ENCODE measurements at regions not wholly inside any gene's neighbourhood (a gene's known extent, or its start where the extent isn't known, plus 50 kb on each side); places are given as distances from the start of the nearest gene placed in this dataset.

DNA sequence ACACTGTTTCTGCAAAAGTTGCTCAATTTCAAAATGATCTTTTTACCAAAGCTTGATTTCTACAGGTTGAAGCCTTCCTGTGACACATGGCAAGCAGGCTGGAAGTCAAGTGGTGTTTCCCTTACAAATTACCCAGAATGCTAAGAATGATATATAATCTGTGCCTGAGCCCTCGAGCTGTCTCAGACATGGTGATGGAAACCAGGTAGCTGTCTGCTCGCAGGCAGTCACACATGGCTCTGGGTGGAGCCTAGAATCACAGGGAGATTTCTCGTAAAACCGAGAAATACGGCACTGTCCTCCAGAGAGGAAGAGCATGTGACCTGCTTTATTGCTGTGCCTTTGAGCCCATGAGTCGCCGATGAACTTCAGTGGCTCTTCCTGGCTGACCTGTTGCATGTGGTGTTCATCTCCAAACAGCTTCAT lies 392.9 kb downstream of the ZNF521 start:
- DNase-seq (ENCODE audit: low spot score in 2 of 2) = no peak
- no peak for FAIRE-seq

DNA sequence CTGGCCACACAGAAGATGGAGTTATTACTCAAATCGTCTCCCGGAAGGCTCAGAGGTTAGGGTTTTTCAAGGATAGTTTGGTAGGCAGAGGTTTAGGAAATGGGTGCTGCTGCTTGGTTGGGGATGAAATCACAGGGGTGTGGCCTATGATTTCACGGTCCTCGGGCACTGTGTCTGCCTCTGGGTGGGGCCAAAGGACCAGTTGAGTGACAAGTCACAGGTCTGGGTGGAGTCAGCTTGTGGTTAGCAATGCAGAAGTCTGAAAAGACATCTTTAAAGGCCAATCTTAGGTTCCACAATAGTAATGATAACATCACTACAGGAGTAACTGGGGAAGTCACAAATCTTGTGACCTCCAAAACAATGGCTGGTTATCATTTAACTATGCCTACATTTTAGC lies 387.8 kb downstream of the ZNF521 start:
- FAIRE-seq (no peak), DNase-seq (ENCODE audit: low spot score in 2 of 2) (no peak)

DNA sequence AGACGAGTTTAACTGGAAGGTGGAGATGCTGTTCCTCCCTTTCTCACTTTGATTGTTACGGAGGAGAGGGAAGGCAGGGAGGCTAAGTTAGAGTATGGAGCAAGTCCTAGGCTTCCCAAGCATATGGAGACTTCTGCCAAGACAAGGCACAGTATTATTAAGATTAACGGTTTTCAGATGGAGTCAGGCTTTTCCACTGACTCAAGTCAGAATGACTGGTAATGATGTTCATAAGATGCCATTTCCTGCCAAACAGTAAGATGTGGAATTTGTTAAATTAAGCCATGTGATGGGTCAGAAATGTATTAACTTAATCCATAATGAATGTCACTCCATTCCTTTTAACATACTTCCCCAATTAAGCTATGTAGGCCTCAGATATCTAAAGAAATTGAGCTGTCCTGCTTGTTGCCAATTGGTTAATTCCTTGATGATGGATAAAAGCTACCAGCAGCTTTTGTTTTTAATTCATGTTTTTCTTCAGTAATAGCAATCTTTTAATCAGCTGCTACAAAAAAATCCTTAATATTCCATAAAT lies 383.7 kb downstream of the ZNF521 start:
- FAIRE-seq = no peak

DNA sequence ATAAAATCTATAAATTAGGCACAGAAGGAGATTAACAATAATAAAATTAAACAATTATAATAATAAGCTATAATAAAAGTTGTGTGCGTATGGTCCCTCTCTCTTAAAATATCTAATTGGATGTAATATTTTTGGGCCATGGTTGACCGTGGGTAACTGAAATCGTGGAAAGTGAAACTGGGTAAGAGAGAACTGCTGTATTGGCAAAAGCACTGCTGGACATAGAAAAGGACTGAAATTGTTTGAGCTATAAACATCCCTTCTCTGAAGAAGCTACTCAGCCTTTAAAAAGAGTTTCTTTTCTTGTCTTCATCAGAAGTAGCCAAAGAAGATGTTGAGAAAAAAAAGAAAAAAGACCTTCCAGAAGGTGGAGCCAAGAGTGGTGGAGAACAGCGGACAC lies 379.4 kb downstream of the ZNF521 start:
- FAIRE-seq = no peak
- no peak for DNase-seq (ENCODE audit: low spot score in 2 of 2)

More for the DNA sequence above, 383.7 kb downstream of the ZNF521 start:
- no peak for DNase-seq (ENCODE audit: low spot score in 2 of 2)

DNA sequence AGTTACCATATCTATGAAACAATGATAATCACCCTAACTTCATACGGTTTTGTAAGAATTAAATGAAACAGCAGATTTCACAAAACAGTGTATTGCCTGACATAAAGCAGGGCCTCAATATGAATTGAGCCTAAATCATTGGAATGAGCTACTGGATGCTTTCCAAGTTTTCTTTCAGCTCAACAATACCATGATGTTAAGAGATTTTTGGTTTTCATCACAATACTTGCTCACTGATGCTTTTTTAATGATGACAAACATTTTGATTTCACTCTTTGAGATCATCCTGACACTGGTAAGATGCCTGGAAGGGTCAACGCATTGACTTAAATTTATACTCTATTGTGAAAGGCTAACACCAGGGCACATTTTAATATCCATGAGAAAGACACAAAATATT lies 377.5 kb downstream of the ZNF521 start:
- no peak for FAIRE-seq
- no peak for DNase-seq (ENCODE audit: low spot score in 2 of 2)

DNA sequence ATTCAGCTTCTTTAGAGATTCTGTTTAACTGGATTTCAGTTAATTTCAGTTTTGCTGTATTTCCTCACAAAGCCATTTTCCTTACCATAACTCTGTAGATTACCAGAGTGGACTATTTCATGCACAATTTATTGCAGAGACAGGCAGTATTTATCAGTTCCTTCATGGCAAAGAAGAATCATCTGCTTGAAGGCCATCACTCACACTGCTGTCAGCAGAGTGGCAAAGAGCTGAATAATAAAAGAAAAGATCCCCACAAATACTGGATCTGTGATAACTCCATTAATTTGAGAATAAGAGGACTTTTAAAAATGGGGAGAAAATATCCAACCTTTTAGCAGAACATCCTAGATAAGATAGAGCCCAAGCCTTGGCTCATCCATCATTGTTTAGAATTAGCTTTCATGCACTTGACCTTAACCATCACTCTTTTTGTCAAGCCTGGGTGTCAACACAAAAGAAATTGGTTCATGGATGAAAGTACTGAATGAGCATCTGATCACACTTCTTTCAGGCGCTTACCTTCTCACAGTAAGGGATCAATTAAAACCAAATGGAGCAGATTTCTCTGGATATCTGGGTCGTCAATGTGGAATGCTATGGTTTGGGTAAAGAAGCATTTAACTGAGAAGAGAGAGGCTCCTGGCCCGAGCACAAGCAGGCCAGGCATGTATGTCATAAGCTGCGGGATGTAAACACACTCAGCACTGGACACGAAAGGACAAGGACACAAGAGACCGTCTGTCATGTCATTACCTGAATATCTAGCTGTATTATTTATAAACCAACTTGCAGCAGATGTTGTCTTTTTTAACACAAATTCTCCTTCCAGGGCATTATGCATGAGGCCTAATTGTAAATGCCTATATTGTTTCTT lies 376.2 kb downstream of the ZNF521 start:
- DNase-seq (ENCODE audit: low spot score in 2 of 2) = no peak
- no peak for FAIRE-seq

DNA sequence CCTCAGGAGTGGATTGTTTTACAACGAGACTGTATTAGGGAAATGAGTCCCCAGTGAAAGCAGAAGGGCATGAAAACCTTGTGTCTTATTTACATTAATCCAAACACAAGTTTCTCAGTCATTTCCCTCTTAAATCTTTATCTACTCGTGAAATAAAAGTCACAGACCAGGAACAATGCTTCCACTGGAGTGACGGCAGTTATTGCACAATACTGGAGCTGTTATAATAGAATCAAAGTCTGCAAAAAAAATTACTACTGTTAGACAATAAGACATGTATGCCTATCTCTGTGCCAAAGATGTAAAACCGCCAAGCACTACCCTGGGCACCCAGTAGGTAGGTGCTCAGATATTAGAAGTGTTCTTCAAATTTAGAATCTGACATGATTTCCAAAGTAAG lies 375.5 kb downstream of the ZNF521 start:
- no peak for DNase-seq (ENCODE audit: low spot score in 2 of 2)
- FAIRE-seq = no peak

DNA sequence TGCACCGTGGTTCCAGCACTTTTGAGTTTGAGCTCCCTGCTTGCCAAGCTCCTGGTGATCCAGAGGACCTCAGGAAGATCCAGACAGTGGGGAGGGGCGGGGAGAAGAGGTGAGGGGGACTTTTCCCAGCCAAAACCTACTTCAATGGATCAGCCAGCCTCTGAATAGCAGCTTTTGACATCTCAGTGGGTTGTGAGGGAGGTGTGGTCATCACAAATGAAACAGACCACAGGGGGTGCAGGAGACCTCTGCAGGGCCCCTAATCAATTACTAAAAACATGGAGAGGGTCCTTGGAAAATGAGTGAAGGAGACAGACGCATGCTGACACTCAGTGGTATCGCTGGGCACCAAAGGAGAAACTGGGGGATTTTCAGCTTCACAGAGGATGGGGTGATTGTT lies 372.7 kb downstream of the ZNF521 start:
- no peak for FAIRE-seq

DNA sequence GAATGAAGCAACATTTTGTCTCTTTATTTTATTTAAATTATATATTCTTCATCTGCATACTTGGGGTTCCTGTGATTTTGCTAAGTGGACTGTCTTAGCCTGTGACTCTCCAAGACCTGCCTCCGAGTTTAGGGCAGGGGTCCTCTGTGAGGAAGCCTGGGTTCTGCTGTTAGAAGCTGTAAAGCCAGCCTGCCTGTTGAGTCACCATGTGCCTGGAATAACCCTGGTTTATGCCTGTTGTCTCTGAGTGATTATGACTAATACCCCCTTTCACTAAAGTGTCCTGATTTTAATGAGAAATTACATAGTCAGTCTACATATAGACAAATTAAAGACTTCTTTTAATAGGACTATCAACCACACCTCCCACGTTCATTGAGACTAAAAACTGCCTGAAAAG lies 369.1 kb downstream of the ZNF521 start:
- FAIRE-seq (no peak), DNase-seq (ENCODE audit: low spot score in 2 of 2) (no peak)

More for the DNA sequence above, 372.7 kb downstream of the ZNF521 start:
- DNase-seq (ENCODE audit: low spot score in 2 of 2) = no peak

DNA sequence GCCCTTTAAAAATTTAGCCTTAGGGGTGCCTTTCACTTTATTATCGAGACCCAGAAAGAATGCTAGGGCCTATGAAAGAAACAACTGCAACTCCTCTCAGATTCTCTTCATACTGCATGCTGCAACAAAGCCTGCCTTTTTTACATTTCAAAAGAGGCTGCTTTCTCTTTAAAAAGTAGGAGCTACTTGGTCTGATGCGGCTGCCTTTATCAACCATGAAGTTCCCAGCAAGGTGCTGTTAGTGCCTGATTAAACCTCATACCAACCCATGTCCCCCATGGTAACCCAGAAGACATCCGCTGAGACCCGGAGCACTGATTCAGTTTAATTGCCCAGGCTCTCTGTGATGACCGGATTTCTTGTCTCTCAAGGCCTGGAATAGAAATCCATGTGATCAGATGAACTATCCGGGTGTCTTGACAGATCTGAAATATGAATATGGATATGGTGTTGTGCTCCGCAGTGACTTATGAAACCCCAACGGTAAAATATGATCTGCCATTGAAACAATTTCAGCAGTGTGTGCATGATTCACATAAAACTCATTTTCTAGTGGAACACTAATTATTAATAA lies 368.3 kb downstream of the ZNF521 start:
- FAIRE-seq (no peak), DNase-seq (ENCODE audit: low spot score in 2 of 2) (no peak)

DNA sequence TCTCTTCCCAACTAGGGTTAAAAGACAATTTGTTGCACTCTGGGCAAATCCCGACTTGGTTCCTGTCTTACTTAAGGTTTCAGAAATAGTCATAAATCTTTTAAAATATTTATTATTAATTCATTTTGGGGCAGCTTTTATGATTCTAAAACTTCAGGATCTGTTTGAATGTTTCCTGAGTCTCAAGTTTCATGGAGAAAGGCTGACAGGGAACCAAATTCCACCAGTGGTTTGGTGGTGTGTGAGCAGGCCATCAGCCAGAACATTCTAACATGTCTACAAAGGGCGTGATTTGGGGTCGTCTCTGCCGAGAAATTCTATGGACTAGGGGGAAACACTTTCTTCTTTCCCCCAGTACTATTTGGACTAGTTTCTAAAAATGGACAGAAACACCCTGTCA lies 366.4 kb downstream of the ZNF521 start:
- FAIRE-seq (no peak), DNase-seq (ENCODE audit: low spot score in 2 of 2) (no peak)

DNA sequence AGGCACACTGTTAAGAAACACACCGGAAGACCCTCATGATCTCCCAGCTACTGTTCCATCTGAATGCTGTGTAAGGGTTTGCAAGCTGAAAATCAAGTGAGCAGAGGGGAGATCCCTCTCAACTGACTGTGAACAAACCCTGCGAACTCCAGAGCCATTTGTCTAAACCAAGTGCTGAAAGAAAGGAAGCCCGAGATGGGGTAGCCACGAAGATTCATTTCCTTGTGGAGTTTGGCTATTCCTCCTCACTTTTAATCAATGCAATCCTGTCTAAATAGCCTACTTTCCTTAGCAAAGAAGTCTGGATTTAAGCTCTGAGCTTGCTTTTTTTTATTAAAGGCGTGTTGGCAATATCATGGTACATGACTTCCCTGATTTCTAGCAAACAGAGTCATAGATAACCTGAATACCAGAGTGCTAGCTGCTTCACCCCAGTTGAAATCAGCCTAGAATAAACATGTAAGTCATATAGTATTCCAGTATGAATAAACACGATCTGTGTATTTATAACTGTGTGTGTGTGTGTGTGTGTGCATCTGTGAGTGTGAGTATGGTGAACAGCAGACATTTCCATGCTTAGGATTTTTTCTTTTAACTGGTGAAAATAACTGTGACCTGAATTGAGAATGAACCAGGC lies 365.2 kb downstream of the ZNF521 start:
- FAIRE-seq (no peak), DNase-seq (ENCODE audit: low spot score in 2 of 2) (no peak)

DNA sequence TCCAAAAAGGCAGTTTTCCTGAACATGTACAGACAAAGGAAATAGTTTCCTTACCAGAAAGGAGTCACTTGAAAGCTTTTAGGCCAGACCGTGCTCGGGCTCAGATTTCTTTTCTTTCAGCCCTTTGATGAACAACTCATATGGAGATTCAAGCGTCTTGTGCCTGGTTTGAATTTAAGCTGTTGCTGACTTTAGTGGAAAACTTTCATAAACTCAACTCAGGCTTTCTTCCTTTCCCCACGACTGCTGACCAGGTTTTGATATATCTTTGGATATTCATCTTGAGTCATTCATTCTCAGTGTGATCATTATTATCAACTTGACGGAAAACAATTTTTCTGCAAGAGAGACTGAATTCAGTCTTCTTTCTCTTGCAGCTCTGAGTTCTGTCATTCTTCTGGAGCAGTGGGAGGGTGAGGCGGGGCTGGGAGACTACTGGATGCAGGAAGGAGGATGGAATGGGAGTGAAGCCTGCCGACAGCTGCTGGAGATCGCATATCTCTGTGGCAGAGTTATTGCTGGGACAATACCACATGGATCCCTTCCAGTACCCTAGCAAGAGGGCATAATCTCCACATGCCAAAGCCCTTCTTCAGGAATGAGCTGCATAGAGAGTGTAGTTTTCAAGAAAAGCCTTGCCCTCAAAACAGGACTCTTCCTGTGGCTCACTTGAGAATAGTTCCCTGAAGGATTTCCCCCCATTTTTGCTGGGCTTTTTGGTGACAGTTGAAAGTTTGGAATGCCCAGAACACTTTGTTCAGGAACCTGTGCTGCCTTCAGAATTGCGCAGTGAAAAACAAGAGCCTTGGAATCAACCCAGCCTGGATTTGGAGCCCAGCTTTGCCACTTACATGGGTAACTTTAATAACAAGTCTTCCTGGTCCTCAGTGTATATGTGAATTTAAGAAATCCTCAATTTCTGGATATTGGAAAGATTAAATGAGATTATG lies 364.4 kb downstream of the ZNF521 start:
- DNase-seq (ENCODE audit: low spot score in 2 of 2) = no peak

DNA sequence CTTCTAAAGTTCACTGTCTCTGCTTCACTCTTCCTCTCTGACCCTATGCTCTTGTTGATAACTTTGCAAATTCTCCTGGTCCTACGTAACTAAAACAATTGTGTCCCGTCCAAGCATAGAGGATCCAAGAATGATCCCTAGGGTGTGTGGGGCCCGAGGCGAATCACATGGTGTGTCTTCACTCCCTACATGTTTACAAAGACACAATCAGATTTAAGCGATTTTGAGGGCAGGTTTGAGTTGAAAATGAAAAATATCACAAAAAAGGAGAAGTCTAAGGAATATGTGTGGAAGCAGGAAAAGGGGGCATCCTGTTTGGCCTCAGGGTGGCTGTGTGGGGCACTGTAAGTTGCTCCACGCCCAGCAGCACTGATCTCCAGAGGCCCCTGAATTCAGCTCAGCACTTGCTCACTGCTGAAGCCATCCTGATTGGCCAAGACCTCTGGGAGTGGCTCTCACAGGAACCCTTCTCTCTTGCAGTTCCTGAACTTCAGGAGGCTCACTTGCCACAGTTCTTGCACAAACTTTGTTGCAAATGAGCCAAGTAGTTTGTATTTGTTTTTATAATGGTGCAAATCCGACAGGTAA lies 363.6 kb downstream of the ZNF521 start:
- DNase-seq (ENCODE audit: low spot score in 2 of 2) = no peak
- FAIRE-seq = no peak

More for the DNA sequence above, 364.4 kb downstream of the ZNF521 start:
- FAIRE-seq = no peak

DNA sequence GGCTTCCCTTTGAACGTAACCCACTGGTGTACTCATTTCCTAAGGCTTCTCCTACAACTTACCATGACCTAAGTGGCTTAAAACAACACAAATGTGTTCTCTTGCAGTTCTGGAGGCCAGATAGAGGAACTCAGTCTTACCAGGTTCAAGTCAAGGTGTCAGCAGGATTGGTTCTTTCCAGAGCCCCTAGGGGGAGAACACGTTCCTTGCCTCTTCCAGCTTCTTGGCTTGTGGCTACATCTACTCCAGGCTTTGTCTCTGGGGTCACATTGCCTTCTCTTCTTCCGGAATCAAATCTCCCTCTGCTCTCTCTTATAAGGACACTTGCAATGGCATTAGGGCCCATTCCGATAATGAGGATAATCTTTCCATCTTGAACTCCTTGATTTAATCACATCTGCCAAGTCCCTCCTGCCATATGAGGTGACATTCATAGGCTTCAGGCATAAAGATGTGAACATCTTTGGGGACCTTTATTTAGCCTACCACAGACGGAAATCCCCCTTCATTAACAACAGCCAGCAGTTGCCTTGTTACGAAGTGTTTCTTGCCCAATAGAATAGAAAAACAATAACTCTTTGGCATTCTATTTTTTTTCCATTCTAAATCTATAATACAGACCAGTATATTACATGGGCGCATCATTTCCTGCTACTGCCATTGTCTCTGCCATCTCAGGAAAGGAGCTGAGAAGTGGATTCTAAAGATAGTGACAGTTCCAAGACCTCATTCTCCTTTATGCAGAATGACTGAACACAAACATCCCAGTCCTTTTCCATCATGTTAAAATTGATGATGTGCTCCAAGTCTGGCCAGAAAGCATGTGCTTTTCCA lies 362.0 kb downstream of the ZNF521 start:
- no peak for FAIRE-seq
- no peak for DNase-seq (ENCODE audit: low spot score in 2 of 2)

DNA sequence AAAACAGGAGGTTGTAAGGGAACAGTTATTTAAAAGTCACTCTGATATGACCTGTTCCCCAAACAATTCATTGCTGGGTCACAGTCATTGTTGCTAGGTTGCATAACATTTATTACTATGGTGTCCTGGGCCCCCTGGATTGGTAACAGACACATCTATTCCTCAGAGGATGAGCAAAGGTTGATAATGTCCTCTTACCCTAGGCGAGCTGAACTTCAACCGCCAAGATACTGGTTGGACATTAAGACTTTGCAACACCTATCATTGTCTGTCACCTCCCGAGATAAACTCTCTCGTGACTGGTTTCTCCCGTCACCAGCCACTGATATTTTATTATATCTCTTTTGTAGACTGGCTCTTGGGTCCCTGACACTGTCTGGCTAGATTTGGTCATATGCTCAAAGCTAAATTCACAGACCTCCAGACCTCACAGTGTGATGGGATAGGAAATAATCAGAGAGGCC lies 361.3 kb downstream of the ZNF521 start:
- no peak for FAIRE-seq
- no peak for DNase-seq (ENCODE audit: low spot score in 2 of 2)

DNA sequence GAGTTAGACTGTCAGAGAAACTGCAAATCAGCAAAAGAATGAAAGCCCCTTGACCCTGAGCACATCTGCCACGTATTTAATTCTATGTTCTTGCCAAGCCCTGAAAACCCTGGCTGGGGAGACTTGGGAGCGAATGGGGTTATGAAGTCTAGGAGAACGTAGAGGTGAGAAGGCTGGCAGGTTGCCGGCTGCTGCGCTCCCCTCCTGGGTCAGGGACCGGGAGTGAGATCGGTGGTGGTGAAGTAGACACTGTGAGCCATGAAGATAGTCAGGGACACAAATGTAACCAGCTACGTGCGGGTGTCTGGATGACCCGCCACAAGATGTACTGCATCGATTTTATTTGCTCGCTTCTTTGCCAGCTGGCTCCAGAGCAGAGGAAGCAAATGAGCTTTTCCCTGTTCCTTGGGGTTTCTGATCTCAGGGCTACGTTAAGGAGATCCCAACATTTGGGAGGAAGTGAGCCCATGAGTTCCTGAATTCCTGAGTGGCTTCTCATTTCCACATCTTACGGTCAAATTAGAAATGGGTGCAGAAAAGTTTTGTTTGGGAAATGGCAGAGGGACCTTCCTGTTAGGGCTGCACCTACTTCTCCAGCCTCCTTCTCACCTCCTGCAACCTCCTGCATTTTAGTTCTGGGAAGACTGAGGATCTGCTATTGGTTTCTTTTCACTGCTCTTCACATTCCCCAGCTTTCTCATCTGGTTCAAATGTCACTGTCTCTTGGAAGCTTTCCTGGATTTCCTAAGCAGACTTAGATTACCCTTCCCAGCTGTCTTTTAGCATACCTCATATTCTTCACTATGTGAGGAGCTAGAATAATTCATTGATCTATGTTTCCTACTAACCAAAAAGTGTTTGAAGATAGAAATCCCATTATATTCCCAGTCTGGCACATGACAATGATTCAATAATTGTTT lies 360.6 kb downstream of the ZNF521 start:
- FAIRE-seq (no peak), DNase-seq (ENCODE audit: low spot score in 2 of 2) (no peak)

DNA sequence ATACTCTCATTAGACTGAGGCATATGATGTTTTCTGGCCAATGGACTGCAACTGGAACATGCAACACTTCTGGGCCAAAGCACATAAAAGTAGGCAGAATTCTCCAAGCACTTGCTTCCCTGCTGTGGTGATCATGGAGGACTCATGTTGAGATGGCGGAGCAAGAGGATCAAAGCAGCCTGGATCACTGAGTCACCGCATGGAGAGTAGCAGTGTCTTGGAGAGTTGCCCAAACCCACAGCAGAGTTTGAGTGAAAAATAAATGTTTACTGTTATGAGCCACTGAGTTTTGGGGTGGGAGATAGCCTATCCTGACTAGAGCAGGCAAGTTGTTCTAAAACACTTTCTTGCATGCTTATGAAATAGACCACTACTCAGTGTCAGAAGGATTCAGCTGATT lies 359.5 kb downstream of the ZNF521 start:
- DNase-seq (ENCODE audit: low spot score in 2 of 2) = no peak
- FAIRE-seq = no peak

Measured in frontal cortex (tissue), 3 donors.